SU-DHL-6 (cell line): ENCODE measurements at regions not wholly inside any gene's neighbourhood (a gene's known extent, or its start where the extent isn't known, plus 50 kb on each side); places are given as distances from the start of the nearest gene placed in this dataset.

Experiments used
- H2AFZ ChIP-seq: fragments of 200-600 bp; sonication (generic); 2 replicates; pipeline ENCODE4 v1.6.1; 2014; ENCODE audit warnings: low read depth, mild to moderate bottlenecking, moderate library complexity, mixed read lengths, antibody characterized with exemption, low read length; ENCODE audit not compliant: severe bottlenecking
- H3F3A ChIP-seq: fragments of 200-600 bp; shearing (Covaris generic); 2 replicates; pipeline ENCODE4 v1.6.0; 2016; ENCODE audit warnings: antibody characterized with exemption, mild to moderate bottlenecking; ENCODE audit not compliant: insufficient read depth
- H3K27ac ChIP-seq: fragments of 200-600 bp; sonication (generic); 2 replicates; pipeline ENCODE4 v1.5.1; 2016; ENCODE audit warnings: low read depth, mild to moderate bottlenecking, low read length, moderate library complexity, mixed read lengths
- H3K27me3 ChIP-seq: fragments of 200-600 bp; sonication (generic), shearing (Covaris generic); 2 replicates; pipeline ENCODE4 v1.6.0; 2014; ENCODE audit warnings: mild to moderate bottlenecking, low read length
- H3K36me3 ChIP-seq: fragments of 200-600 bp; sonication (generic); 2 replicates; pipeline ENCODE4 v1.6.1; 2014; ENCODE audit warnings: mild to moderate bottlenecking, low read length, mixed read lengths
- H3K4me2 ChIP-seq: fragments of 300-600, 200-600 bp; shearing (Covaris generic), sonication (generic); 2 replicates; pipeline ENCODE4 v1.6.0; 2014; ENCODE audit warnings: low read length, low read depth, mild to moderate bottlenecking; ENCODE audit not compliant: poor library complexity, severe bottlenecking
- H3K4me3 ChIP-seq: fragments of 200-600 bp; sonication (generic); 2 replicates; pipeline ENCODE4 v1.5.1; 2014; ENCODE audit warnings: antibody characterized with exemption, low read length, mild to moderate bottlenecking, mixed read lengths; ENCODE audit not compliant: insufficient read depth, poor library complexity, severe bottlenecking
- H3K79me2 ChIP-seq: fragments of 200-600 bp; sonication (generic); 2 replicates; pipeline ENCODE4 v1.6.1; 2014; ENCODE audit warnings: mild to moderate bottlenecking, low read length, moderate library complexity; ENCODE audit not compliant: insufficient read depth
- H3K9ac ChIP-seq: fragments of 200-600 bp; sonication (generic); 2 replicates; pipeline ENCODE4 v1.7.0; 2014; ENCODE audit warnings: mild to moderate bottlenecking, low read length
- H3K9me2 ChIP-seq: fragments of 200-600 bp; sonication (generic); replicated peaks from 2 replicates; pipeline ENCODE4 v1.6.1; 2014; ENCODE audit warnings: low read length; ENCODE audit not compliant: insufficient read depth
- H3K9me3 ChIP-seq: fragments of 200-600 bp; sonication (generic); 2 replicates; pipeline ENCODE4 v1.6.1; 2014; ENCODE audit warnings: low read length, mixed read lengths; ENCODE audit not compliant: insufficient read depth
- H4K20me1 ChIP-seq: fragments of 200-600 bp; sonication (generic); 2 replicates; pipeline ENCODE4 v1.6.1; 2014; ENCODE audit warnings: low read depth, mild to moderate bottlenecking, antibody characterized with exemption, low read length, moderate library complexity, mixed read lengths
- CTCF ChIP-seq: fragments of 200-600 bp; sonication (generic); IDR thresholded peaks from one replicate; pipeline ENCODE4 v1.5.1; 2017; ENCODE audit warnings: antibody characterized with exemption, mild to moderate bottlenecking, low read length, moderate library complexity; ENCODE audit not compliant: insufficient read depth, poor library complexity, severe bottlenecking
- EZH2phosphoT487 ChIP-seq: fragments of 200-600 bp; sonication (generic), shearing (Covaris generic); conservative IDR thresholded peaks from 2 replicates; pipeline ENCODE4 v1.6.1; 2018; ENCODE audit warnings: mild to moderate bottlenecking, antibody characterized with exemption, low read length, moderate library complexity, mixed read lengths

- Histone ChIP-seq H3K36me3 (no peaks in the 10 kb centered on the region), H3F3A (no peaks in the 10 kb centered on the region), H3K9me2 (no peaks in the 10 kb centered on the region), H3K9ac (no peak overlapping the region), H3K9me3 (no peaks in the 10 kb centered on the region), H3K4me2 (no peak overlapping the region), H3K27me3 (no peaks in the 10 kb centered on the region), H3K79me2 (no peaks in the 10 kb centered on the region), H4K20me1 (no peaks in the 10 kb centered on the region), H3K27ac (no peak overlapping the region), H2AFZ (no peak overlapping the region), H3K4me3 (no peak overlapping the region)
- TF ChIP-seq CTCF, result no peak
- TF ChIP-seq EZH2phosphoT487, result no peak
Observed at GRCh38 chr12:70106347-70106746, 136.9 kb upstream of the CNOT2 start.

DNA sequence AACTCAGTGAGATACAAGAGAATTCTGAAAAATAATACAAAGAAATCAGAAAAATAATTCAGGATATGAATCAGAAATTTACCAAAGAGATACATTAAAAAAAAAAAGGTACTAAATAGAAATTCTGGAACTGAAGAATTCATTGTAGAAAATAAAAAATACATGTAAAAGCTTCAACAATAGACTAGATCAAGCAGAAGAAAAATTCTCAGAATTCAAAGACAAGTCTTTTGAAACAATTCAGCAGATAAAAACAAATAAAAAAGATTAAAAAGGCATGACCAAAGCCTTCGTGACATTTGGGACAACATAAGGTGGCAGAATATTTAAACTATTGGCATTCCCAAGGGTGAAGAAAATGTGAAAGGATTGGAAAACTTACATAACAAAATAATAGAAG lies 133.1 kb upstream of the CNOT2 start:
- Histone ChIP-seq H3K36me3 (no peaks in the 10 kb centered on the region), H3K4me3 (no peak overlapping the region), H3K9me3 (no peaks in the 10 kb centered on the region), H3K9ac (no peak overlapping the region), H3K79me2 (no peaks in the 10 kb centered on the region), H3F3A (no peaks in the 10 kb centered on the region), H3K4me2 (no peak overlapping the region), H4K20me1 (no peaks in the 10 kb centered on the region), H3K9me2 (no peaks in the 10 kb centered on the region), H3K27me3 (no peaks in the 10 kb centered on the region), H3K27ac (no peak overlapping the region), H2AFZ (no peak overlapping the region)
- TF ChIP-seq EZH2phosphoT487 (no peak), CTCF (no peak)

- no peak overlapping the region for H3K9ac ChIP-seq
- no peak overlapping the region for H3K27ac ChIP-seq
- no peaks in the 10 kb centered on the region for H3K9me2 ChIP-seq
- H3K4me2 ChIP-seq, result no peak overlapping the region
- no peak for TF ChIP-seq EZH2phosphoT487
- H3F3A ChIP-seq, result no peaks in the 10 kb centered on the region
- H3K4me3 ChIP-seq, result no peak overlapping the region
- no peak overlapping the region for H2AFZ ChIP-seq
- no peaks in the 10 kb centered on the region for H3K79me2 ChIP-seq
- H3K27me3 ChIP-seq, result no peaks in the 10 kb centered on the region
- H3K36me3 ChIP-seq, result no peaks in the 10 kb centered on the region
- H3K9me3 ChIP-seq, result no peaks in the 10 kb centered on the region
- no peaks in the 10 kb centered on the region for H4K20me1 ChIP-seq
Observed at GRCh38 chr12:70117670-70118069, 125.6 kb upstream of the CNOT2 start.

- Histone ChIP-seq H3F3A (no peaks in the 10 kb centered on the region), H3K9ac (no peak overlapping the region), H3K27me3 (no peaks in the 10 kb centered on the region), H3K79me2 (no peaks in the 10 kb centered on the region), H3K27ac (no peak overlapping the region), H3K9me3 (no peaks in the 10 kb centered on the region), H3K9me2 (no peaks in the 10 kb centered on the region), H3K36me3 (no peaks in the 10 kb centered on the region), H4K20me1 (no peaks in the 10 kb centered on the region), H3K4me3 (no peak overlapping the region), H3K4me2 (no peak overlapping the region), H2AFZ (no peak overlapping the region)
- TF ChIP-seq CTCF, result no peak
- TF ChIP-seq EZH2phosphoT487, result no peak
Observed at GRCh38 chr12:70120970-70121369, 122.3 kb upstream of the CNOT2 start.
